Caco-2 (cell line): ENCODE measurements at regions not wholly inside any gene's neighbourhood (a gene's known extent, or its start where the extent isn't known, plus 50 kb on each side); places are given as distances from the start of the nearest gene placed in this dataset.

Source experiments
- BruUV-seq: library from RNA; stranded (reverse); fragments of 400-500 nt; replicated peaks from 2 replicates; lab custom pipeline; 2021; lab: Mats Ljungman, UMichigan
- CTCF ChIA-PET: fragments of 300-600 bp; sonication (Branson Sonifier 250); formaldehyde crosslinking; loops from one replicate; lab custom pipeline; 2022; ENCODE audit warnings: antibody characterized with exemption; lab: Charles Lee
- POLR2A ChIA-PET: fragments of 300-600 bp; sonication (Branson Sonifier 250); formaldehyde crosslinking; loops from one replicate; lab custom pipeline; 2022; ENCODE audit warnings: antibody characterized with exemption; lab: Charles Lee
- DNase-seq, 2 experiments: peaks; one replicate each; pipeline versions ENCODE4 v3.0.0 to v3.0.0-alpha.2; 2020 to 2022
- H3K27me3 ChIP-seq: replicated peaks from 2 replicates; pipeline ENCODE4 v1.6.0; 2011; ENCODE audit warnings: low read length; ENCODE audit not compliant: control insufficient read depth, insufficient read depth
- H3K36me3 ChIP-seq: 2 replicates; pipeline ENCODE4 v1.5.1; 2011; ENCODE audit warnings: low read length; ENCODE audit not compliant: control insufficient read depth, insufficient read depth
- H3K4me1 ChIP-seq: fragments of 250-450 bp; sonication (Bioruptor Pico); 2 replicates; pipeline ENCODE4 v1.5.1; 2020; ENCODE audit warnings: mild to moderate bottlenecking
- H3K4me3 ChIP-seq: 2 replicates; pipeline ENCODE4 v1.5.1; 2011; ENCODE audit warnings: low read depth, mild to moderate bottlenecking, control low read depth, low read length
- H3K9me3 ChIP-seq: fragments of 250-450 bp; sonication (Bioruptor Pico); 2 replicates; pipeline ENCODE4 v1.5.1; 2020; ENCODE audit warnings: mild to moderate bottlenecking, moderate library complexity
- H3K27ac Mint-ChIP-seq: one replicate; pipeline ENCODE4 v1.8.0; 2022; ENCODE audit warnings: mixed read lengths; ENCODE audit not compliant: unreplicated experiment
- H3K27me3 Mint-ChIP-seq: one replicate; pipeline ENCODE4 v1.8.0; 2022; ENCODE audit warnings: mixed read lengths; ENCODE audit not compliant: insufficient read depth, unreplicated experiment
- H3K36me3 Mint-ChIP-seq: one replicate; pipeline ENCODE4 v1.8.0; 2022; ENCODE audit warnings: mild to moderate bottlenecking, mixed read lengths; ENCODE audit not compliant: insufficient read depth, unreplicated experiment
- H3K4me1 Mint-ChIP-seq: one replicate; pipeline ENCODE4 v1.8.0; 2022; ENCODE audit warnings: low read depth, mixed read lengths; ENCODE audit not compliant: unreplicated experiment
- H3K4me3 Mint-ChIP-seq: one replicate; pipeline ENCODE4 v1.8.0; 2022; ENCODE audit warnings: mild to moderate bottlenecking, moderate library complexity, mixed read lengths; ENCODE audit not compliant: unreplicated experiment
- H3K9me3 Mint-ChIP-seq: one replicate; pipeline ENCODE4 v1.8.0; 2022; ENCODE audit warnings: mixed read lengths; ENCODE audit not compliant: unreplicated experiment
- intact Hi-C: fragments of 100-400 bp; cut with micrococcal nuclease; formaldehyde crosslinking; loops from one replicate; pipeline ENCODE4 v1.10.0; 2022; ENCODE audit not compliant: unreplicated experiment
- TF ChIP-seq, protein P1 (sequence below), 2 experiments: fragments of 200-600 bp in 1 of 2; IDR thresholded peaks; 1 replicate in 1 of 2; 2 replicates in 1 of 2; pipeline versions ENCODE4 v1.5.1 to v1.8.0; 2011 to 2022; ENCODE audit warnings: antibody characterized with exemption in 1 of 2, control low read depth in 1 of 2, inconsistent platforms in 1 of 2, low read depth in 1 of 2, low read length in 1 of 2, mild to moderate bottlenecking in 1 of 2, moderate library complexity in 1 of 2; ENCODE audit not compliant: insufficient read depth in 1 of 2, severe bottlenecking in 1 of 2, unreplicated experiment in 1 of 2

DNA sequence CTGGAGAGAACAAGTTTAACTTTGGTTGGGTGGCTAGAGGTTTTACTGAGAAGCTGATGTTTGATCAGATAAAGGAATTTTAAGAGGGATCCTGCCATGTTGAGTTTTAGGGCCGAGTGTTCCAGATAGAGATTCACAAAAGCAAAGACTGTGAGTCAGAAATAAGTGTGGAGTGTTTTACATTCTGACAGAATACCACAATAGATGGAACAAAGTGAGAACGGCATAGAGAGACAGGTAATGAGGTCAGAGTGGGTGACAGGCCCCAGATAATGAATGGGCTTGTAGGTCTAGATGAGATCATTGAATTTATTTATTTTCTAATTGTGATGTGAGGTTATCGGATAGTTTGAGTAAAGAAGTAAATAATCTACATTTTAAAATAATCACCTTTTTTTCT is 502.6 kb downstream of the EPHA5 start:
- DNase-seq, result no peak

DNA sequence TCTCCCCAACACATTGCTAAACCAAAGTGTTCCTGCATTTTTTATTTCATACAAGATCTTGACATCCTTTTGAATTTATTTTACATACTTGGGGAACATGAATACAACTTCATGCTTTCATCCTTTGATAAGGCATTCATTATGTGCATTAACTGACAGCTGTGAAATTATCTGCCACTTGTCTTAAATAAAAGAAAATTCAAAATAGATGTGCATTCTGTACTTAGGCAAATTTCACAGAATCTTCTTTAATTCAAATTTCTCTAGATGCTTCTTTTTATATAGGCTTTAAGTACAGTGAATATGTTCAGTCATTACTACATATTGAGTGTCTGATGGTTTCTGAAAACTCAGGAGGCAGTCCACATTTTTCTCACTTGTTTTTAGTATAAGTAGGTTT is 518.1 kb downstream of the EPHA5 start:
- no peaks in the 10 kb centered on the region for H3K4me1 Mint-ChIP-seq

More for the DNA sequence above, 502.6 kb downstream of the EPHA5 start:
- no TSS peak for BruUV-seq
- H3K27ac Mint-ChIP-seq, result no peak overlapping the region
- H3K36me3 Mint-ChIP-seq, result no peaks in the 10 kb centered on the region
- H3K27me3 Mint-ChIP-seq, result no peaks in the 10 kb centered on the region
- ChIA-PET POLR2A (no interaction called here), CTCF (no interaction called here)
- Histone ChIP-seq H3K27me3 (no peaks in the 10 kb centered on the region), H3K9me3 (no peaks in the 10 kb centered on the region), H3K4me3 (no peak overlapping the region), H3K36me3 (no peaks in the 10 kb centered on the region), H3K4me1 (no peaks in the 10 kb centered on the region)
- H3K9me3 Mint-ChIP-seq, result no peaks in the 10 kb centered on the region
- no peak overlapping the region for H3K4me3 Mint-ChIP-seq
- TF ChIP-seq, protein P1, sequence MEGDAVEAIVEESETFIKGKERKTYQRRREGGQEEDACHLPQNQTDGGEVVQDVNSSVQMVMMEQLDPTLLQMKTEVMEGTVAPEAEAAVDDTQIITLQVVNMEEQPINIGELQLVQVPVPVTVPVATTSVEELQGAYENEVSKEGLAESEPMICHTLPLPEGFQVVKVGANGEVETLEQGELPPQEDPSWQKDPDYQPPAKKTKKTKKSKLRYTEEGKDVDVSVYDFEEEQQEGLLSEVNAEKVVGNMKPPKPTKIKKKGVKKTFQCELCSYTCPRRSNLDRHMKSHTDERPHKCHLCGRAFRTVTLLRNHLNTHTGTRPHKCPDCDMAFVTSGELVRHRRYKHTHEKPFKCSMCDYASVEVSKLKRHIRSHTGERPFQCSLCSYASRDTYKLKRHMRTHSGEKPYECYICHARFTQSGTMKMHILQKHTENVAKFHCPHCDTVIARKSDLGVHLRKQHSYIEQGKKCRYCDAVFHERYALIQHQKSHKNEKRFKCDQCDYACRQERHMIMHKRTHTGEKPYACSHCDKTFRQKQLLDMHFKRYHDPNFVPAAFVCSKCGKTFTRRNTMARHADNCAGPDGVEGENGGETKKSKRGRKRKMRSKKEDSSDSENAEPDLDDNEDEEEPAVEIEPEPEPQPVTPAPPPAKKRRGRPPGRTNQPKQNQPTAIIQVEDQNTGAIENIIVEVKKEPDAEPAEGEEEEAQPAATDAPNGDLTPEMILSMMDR (IDR thresholded peaks at IDR 0.05; ENCODE audit: insufficient read depth in 1 of 2, low read depth in 1 of 2, low read length in 1 of 2, severe bottlenecking in 1 of 2, unreplicated experiment in 1 of 2), result no peak
- H3K4me1 Mint-ChIP-seq, result no peaks in the 10 kb centered on the region
- intact Hi-C loops, result no loop called here

DNA sequence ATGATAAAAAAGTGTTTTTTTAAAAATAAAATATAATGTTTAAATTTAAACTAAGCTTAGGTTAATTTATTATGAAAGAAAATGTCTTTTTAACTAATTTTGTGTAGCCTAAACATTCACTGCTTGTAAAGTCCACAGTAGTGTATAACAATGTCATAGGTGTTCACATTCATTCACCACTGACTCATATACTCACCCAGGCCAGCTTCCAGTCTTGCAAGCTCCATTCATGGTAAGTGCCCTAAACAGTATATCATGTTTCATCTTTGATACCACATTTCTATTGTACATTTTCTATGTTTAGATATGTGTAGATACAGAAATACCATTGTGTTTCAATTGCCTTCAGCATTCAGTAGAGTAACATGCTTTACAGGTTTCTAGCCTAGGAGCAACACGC is 530.3 kb downstream of the EPHA5 start:
- Mint-ChIP-seq H3K27me3 (no peaks in the 10 kb centered on the region), H3K4me3 (no peak overlapping the region), H3K36me3 (no peaks in the 10 kb centered on the region), H3K4me1 (no peaks in the 10 kb centered on the region), H3K9me3 (peaks cover 28% of the 10 kb centered on the region), H3K27ac (no peak overlapping the region)
- Histone ChIP-seq H3K27me3 (no peaks in the 10 kb centered on the region), H3K36me3 (no peaks in the 10 kb centered on the region), H3K9me3 (no peaks in the 10 kb centered on the region), H3K4me3 (no peak overlapping the region), H3K4me1 (no peaks in the 10 kb centered on the region)
- ChIA-PET POLR2A (no interaction called here), CTCF (no interaction called here)
- BruUV-seq, result no TSS peak
- DNase-seq, result no peak
- intact Hi-C loops, result no loop called here
- TF ChIP-seq, protein P1 (IDR thresholded peaks at IDR 0.05; ENCODE audit: insufficient read depth in 1 of 2, low read depth in 1 of 2, low read length in 1 of 2, severe bottlenecking in 1 of 2, unreplicated experiment in 1 of 2), result no peak

More for the DNA sequence above, 518.1 kb downstream of the EPHA5 start:
- Mint-ChIP-seq H3K9me3 (peaks cover 8% of the 10 kb centered on the region), H3K36me3 (no peaks in the 10 kb centered on the region), H3K4me3 (no peak overlapping the region), H3K27me3 (no peaks in the 10 kb centered on the region), H3K27ac (no peak overlapping the region)
- no TSS peak for BruUV-seq
- DNase-seq, result no peak
- TF ChIP-seq, protein P1 (IDR thresholded peaks at IDR 0.05; ENCODE audit: insufficient read depth in 1 of 2, low read depth in 1 of 2, low read length in 1 of 2, severe bottlenecking in 1 of 2, unreplicated experiment in 1 of 2), result no peak
- Histone ChIP-seq H3K4me1 (no peaks in the 10 kb centered on the region), H3K27me3 (no peaks in the 10 kb centered on the region), H3K9me3 (no peaks in the 10 kb centered on the region), H3K4me3 (no peak overlapping the region), H3K36me3 (no peaks in the 10 kb centered on the region)
- intact Hi-C loops, result no loop called here
- CTCF ChIA-PET, result no interaction called here
- POLR2A ChIA-PET, result no interaction called here
